Mucosa of rectum (tissue), 2 donors: ENCODE measurements at regions not wholly inside any gene's neighbourhood (a gene's known extent, or its start where the extent isn't known, plus 50 kb on each side); places are given as distances from the start of the nearest gene placed in this dataset.
"Not testable (repeated sequence)": the region's sequence is repeated elsewhere in the genome, so short reads cannot be mapped to it uniquely, and the experiment has no call there.

Experiments used
- H3K27ac ChIP-seq, 2 donors: one replicate each; pipeline ENCODE4 v1.7.0; 2013; ENCODE audit warnings: inconsistent platforms in 2 of 2, low read depth in 2 of 2, low read length in 2 of 2
- H3K27me3 ChIP-seq, 2 donors: one replicate each; pipeline ENCODE4 v1.7.0; 2013; ENCODE audit warnings: low read length in 2 of 2; ENCODE audit not compliant: control insufficient read depth in 2 of 2, insufficient read depth in 2 of 2
- H3K36me3 ChIP-seq, 2 donors: one replicate each; pipeline ENCODE4 v1.7.0; 2013; ENCODE audit warnings: low read length in 2 of 2; ENCODE audit not compliant: control insufficient read depth in 2 of 2, insufficient read depth in 2 of 2
- H3K4me1 ChIP-seq, 2 donors: one replicate each; pipeline ENCODE4 v1.7.0; 2013; ENCODE audit warnings: low read length in 2 of 2, mild to moderate bottlenecking in 1 of 2; ENCODE audit not compliant: control insufficient read depth in 2 of 2, insufficient read depth in 2 of 2
- H3K4me3 ChIP-seq, 2 donors: one replicate each; pipeline ENCODE4 v1.7.0; 2013; ENCODE audit warnings: low read length in 2 of 2
- H3K9ac ChIP-seq, 2 donors: one replicate each; pipeline ENCODE4 v1.7.0; 2013; ENCODE audit warnings: low read length in 2 of 2, low read depth in 1 of 2, mild to moderate bottlenecking in 1 of 2
- H3K9me3 ChIP-seq, 2 donors: one replicate each; pipeline ENCODE4 v1.7.0; 2013; ENCODE audit warnings: low read length in 2 of 2; ENCODE audit not compliant: control insufficient read depth in 2 of 2
- donor health status: healthy.
- donor health status: Normal muscosa, but diverticular disease.

DNA sequence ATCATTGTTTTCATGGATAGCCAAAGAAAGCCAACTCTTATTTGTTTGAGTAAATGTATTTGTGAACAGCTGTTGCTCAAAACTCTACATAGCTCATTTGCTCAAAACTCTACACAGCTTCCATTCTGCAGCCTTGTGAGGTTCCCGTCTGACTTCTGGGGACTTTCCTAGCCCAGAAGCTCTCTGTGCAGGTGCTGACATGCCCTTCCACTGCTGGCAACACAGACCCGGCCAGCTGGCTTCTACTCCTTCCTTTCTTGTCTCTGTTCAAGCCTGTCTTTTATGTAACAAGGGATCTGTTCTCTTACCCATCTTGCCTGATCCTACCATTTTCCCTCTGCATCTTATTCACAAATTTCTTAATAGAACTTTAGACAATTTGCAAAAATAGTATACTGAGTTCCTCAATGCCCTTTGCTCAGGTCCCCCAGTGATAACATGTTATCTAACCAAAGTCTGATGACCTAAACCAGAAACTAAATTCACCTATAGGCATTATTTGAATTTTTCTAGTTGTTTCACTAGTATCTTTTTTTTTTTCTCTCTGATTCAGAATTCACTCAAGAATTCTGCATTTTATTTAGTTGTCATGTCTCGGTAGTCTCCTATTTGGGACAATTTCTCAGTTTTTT lies 556.5 kb upstream of the SEMA6A start:
- Histone ChIP-seq H3K9me3 (no peaks in the 10 kb centered on the region), H3K9ac (no peak overlapping the region), H3K4me3 (no peak overlapping the region), H3K4me1 (no peaks in the 10 kb centered on the region), H3K27ac (no peak overlapping the region), H3K36me3 (no peaks in the 10 kb centered on the region), H3K27me3 (no peaks in the 10 kb centered on the region)

DNA sequence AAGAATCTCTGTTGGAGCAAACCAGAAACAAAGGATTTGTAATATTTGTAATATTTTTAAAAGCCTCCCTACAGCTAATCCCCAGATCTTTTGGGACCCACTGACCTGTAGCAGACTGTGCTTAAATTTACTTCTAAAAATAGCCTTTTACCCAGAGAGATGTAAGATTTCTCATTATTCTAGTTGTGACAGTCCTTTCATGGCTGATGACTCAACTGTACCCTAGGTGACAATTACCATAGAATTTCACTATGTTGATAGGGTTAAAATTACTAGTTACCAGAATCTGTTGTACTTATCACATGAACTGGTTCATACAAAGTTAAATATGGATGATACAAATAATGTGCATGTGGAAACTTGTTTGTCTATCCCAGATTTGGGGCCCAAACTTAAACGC lies 543.9 kb upstream of the SEMA6A start:
- H3K4me3 ChIP-seq, result no peak overlapping the region
- no peaks in the 10 kb centered on the region for H3K27me3 ChIP-seq
- H3K27ac ChIP-seq, result no peak overlapping the region
- H3K4me1 ChIP-seq, result no peaks in the 10 kb centered on the region
- H3K9ac ChIP-seq, result no peak overlapping the region
- H3K36me3 ChIP-seq, result no peaks in the 10 kb centered on the region
- H3K9me3 ChIP-seq, result no peaks in the 10 kb centered on the region

DNA sequence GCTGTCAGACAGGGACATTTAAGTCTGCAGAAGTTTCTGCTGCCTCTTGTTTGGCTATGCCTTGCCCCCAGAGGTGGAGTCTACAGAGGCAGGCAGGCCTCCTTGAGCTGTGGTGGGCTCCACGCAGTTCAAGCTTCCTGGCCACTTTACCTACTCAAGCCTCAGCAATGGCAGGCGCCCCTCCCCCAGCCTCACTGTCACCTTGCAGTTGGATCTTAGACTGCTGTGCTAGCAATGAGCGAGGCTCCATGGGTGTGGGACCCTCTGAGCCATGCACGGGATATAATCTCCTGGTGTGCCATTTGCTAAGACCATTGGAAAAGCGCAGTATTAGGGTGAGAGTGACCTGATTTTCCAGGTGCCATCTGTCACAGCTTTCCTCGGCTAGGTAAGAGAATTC lies 542.7 kb upstream of the SEMA6A start:
- H3K9me3 ChIP-seq, H3K9ac ChIP-seq: not testable (repeated sequence)

DNA sequence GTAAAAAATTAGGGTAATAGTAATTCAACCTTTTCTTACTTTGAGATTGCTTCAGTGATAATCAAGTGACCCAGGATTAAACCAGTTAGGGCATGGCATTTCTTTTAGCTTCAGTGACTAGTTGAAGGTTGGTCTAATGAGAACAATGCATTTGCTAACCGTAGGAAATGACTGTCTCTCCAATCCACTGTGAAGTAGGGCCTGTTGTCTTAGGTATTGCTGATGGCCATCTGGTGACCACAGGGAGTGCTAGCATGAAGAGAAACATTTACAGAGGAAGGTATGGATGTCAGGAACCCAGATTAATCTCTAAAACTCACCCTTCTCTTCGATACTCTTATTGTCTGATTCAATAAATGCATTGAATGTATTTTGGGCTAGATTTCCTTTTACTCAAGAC lies 535.9 kb upstream of the SEMA6A start:
- Histone ChIP-seq H3K4me3 (no peak overlapping the region), H3K27me3 (no peaks in the 10 kb centered on the region), H3K9me3 (no peaks in the 10 kb centered on the region), H3K9ac (no peak overlapping the region), H3K4me1 (no peaks in the 10 kb centered on the region), H3K27ac (no peak overlapping the region), H3K36me3 (no peaks in the 10 kb centered on the region)

More for the DNA sequence above, 542.7 kb upstream of the SEMA6A start:
- H3K36me3 ChIP-seq, H3K27me3 ChIP-seq, H3K4me1 ChIP-seq, H3K27ac ChIP-seq, H3K4me3 ChIP-seq: not testable (repeated sequence)

DNA sequence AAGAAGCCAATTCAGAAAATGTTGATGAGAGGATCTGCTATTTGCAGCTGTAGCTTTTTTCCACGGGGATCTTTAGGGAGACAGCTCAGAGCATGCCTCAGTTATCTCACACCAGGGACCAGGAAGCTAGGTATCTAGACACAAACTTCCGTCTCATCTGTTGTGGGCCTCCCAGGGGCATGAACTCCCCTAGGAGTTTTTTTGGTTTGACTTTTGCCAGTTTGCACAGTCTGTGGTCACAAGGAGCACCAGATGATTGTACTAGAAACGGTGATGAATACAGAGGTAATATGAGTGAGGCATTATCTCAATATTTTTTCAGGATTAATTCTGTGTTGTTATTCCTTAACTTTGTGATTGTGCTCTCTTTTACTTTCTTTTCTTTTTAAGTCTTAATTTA lies 533.2 kb upstream of the SEMA6A start:
- Histone ChIP-seq H3K4me3 (no peak overlapping the region), H3K27ac (no peak overlapping the region), H3K4me1 (no peaks in the 10 kb centered on the region), H3K36me3 (no peaks in the 10 kb centered on the region), H3K27me3 (no peaks in the 10 kb centered on the region), H3K9me3 (no peaks in the 10 kb centered on the region), H3K9ac (no peak overlapping the region)

DNA sequence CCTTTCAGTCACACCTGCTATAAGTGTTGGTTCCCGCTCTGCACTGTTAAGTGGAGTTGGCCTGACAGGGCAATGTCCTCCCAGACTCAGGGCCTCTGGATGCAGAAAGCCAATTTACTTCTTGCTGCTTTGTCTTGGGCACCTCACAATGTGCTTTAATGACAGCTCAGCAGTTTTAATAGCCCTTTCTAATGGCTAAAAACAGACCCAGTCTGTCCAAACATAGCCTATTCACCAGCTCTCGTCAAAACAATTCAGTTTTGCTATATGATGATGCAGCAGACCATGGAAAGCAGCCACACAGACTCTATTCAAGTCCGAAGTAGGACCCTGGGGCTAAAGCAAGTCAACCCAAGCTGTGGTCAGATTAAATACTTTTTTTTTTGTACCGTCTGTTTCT lies 529.1 kb upstream of the SEMA6A start:
- Histone ChIP-seq H3K27ac (no peak overlapping the region), H3K9ac (no peak overlapping the region), H3K4me3 (no peak overlapping the region), H3K4me1 (no peaks in the 10 kb centered on the region), H3K36me3 (no peaks in the 10 kb centered on the region), H3K27me3 (no peaks in the 10 kb centered on the region), H3K9me3 (no peaks in the 10 kb centered on the region)

DNA sequence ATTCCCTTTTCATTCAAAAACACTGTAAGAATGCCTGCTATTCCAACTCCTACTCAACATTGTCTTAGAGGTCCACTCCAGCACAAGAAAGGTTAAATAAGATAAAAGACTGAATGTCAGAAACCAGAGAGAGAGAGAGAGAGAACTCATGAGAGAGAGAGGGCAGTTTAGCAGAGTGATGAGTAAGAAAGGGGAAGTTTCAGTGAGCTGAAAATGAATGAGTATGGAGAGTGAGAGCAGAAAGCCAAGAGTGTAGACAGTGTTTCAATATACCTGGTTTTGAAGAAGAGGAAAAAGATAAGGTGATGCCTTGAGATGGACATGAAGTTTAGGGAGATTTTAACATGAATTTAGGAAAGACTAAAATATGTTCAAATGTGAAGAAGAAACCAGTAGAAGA lies 528.0 kb upstream of the SEMA6A start:
- Histone ChIP-seq H3K27me3 (no peaks in the 10 kb centered on the region), H3K4me3 (no peak overlapping the region), H3K9ac (no peak overlapping the region), H3K9me3 (no peaks in the 10 kb centered on the region), H3K27ac (no peak overlapping the region), H3K36me3 (no peaks in the 10 kb centered on the region), H3K4me1 (no peaks in the 10 kb centered on the region)

DNA sequence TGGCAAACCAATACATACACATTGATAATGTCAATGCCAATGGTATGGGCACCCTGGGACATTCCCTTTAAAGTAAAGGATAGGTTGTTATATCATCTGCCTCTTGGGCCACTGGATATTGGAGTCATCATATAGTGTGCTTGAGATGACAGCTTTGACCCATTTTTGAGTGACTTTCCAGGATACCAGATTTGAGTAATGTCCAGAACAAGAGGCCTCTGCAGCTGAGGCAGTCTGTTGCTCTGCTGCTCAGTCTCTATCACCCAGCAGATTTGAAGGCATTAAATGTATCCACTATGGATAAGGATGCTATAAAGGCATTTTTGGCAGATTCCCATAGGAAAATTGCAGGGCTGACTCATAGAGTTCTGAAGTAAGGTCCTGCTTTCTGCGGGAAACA lies 525.6 kb upstream of the SEMA6A start:
- Histone ChIP-seq H3K4me3 (no peak overlapping the region), H3K4me1 (no peaks in the 10 kb centered on the region), H3K9me3 (no peaks in the 10 kb centered on the region), H3K27me3 (no peaks in the 10 kb centered on the region), H3K27ac (no peak overlapping the region), H3K36me3 (no peaks in the 10 kb centered on the region), H3K9ac (no peak overlapping the region)

DNA sequence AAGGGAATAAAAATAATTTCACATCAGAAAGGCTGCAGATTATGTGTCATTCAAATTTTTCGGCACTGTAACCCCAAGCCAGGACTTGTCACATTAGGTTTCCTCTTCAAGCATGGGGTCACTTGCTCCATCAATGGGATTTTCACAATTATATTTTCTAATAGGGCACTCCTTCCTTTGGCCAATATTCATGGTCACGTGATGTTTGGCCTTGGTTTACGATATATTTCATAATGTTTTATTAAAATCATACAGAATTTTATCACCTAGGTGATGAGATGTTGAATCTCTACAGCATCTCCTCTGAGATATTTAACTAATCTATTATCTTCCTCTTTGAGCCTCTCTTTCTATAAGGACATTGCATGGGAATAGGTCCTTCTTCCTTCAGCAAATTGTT lies 523.5 kb upstream of the SEMA6A start:
- Histone ChIP-seq H3K27ac (no peak overlapping the region), H3K9me3 (no peaks in the 10 kb centered on the region), H3K27me3 (no peaks in the 10 kb centered on the region), H3K36me3 (no peaks in the 10 kb centered on the region), H3K4me3 (no peak overlapping the region), H3K9ac (no peak overlapping the region), H3K4me1 (no peaks in the 10 kb centered on the region)

DNA sequence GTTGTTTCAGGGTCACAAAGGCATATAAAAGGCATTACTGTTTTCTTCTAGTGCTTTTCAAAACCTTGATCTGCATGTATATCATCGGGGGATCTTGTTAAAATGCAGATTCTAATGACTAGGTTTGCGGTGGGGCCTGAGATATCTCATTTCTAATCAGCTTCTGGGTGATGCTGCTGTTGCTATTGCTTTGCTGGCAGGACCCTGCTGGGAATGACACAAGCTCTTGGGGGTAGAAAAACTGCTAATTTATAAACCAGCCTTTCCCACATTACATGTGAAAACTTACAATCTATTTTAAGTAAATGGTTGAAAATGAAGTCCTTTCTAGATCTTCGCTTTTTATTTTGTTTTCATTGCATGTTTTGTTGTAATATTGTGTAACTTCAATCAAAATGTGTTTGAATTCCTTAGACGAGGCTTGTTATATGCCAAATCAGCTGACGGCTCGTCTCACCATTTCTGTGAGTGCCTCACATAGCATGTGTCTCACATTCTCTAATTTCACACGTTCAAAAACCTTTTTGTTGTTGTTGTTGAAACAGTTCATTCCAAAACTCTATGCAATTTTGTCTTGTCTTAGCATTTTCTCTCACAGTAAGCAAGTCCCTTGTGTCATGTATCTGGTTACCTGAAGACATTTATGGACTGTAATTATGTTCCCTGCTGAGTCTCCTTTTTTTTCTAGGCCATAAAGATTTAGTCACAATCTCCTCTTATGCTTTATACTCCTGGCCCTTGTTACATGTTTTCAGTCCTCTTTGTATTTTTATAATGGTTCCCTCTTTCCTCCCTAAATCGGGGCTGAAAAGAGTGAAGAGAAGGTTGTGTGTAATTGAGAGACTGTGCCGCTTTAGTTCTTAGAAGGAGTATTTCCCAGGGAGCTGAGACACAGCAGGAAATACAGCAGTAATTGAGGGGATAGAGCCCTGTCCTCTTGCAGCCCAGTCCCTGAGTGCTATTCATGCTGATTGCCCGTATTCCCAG lies 521.0 kb upstream of the SEMA6A start:
- Histone ChIP-seq H3K27ac (no peak overlapping the region), H3K9ac (no peak overlapping the region), H3K36me3 (no peaks in the 10 kb centered on the region), H3K27me3 (no peaks in the 10 kb centered on the region), H3K4me1 (no peaks in the 10 kb centered on the region), H3K9me3 (no peaks in the 10 kb centered on the region), H3K4me3 (no peak overlapping the region)
